GM12878 (cell line): ENCODE measurements at regions not wholly inside any gene's neighbourhood (a gene's known extent, or its start where the extent isn't known, plus 50 kb on each side); places are given as distances from the start of the nearest gene placed in this dataset.

Source experiments
- FOS ChIP-seq: IDR thresholded peaks from 3 replicates; pipeline ENCODE4 v1.6.1; 2011; ENCODE audit warnings: borderline replicate concordance; ENCODE audit not compliant: insufficient read length; ENCODE audit errors: extremely low read depth
- SRF ChIP-seq, 2 experiments: IDR thresholded peaks; 2 replicates each; pipeline ENCODE4 v1.6.1; 2011; ENCODE audit warnings: low read depth in 2 of 2, low read length in 2 of 2, mild to moderate bottlenecking in 1 of 2, moderate library complexity in 1 of 2

- no peak for TF ChIP-seq SRF (IDR thresholded peaks at IDR 0.05; ENCODE audit: low read depth in 2 of 2, low read length in 2 of 2)
- no peak for TF ChIP-seq FOS
Measured at GRCh38 chr10:2230478-2230877, 493.2 kb upstream of the ADARB2 start.
